ENCODE measurements at regions not wholly inside any gene's neighbourhood (a gene's known extent, or its start where the extent isn't known, plus 50 kb on each side); places are given as distances from the start of the nearest gene placed in this dataset.
"Not testable (repeated sequence)": the region's sequence is repeated elsewhere in the genome, so short reads cannot be mapped to it uniquely, and the experiment has no call there.

GRCh38 chr2:107746552-107747198 lies 80.0 kb upstream of the RGPD4 start:
- TF ChIP-seq CTCF (IDR thresholded peaks at IDR 0.05; ENCODE audit: borderline replicate concordance, extremely low read depth, low read length, poor library complexity, severe bottlenecking); EZH2 (IDR thresholded peaks at IDR 0.05; ENCODE audit: borderline replicate concordance, low read depth, low read length, severe bottlenecking): not testable (repeated sequence)
